Neural progenitor cell (in vitro differentiated cells): ENCODE measurements at regions not wholly inside any gene's neighbourhood (a gene's known extent, or its start where the extent isn't known, plus 50 kb on each side); places are given as distances from the start of the nearest gene placed in this dataset.

ENCODE experiments used
- DNase-seq: peaks from one replicate; pipeline ENCODE4 v3.0.0-alpha.2; 2016; ENCODE audit warnings: low spot score
- H2AFZ ChIP-seq: fragments of 200-600 bp; sonication (generic); replicated peaks from 2 replicates; pipeline ENCODE4 v1.6.1; 2016; ENCODE audit warnings: antibody characterized with exemption
- H3F3A ChIP-seq: fragments of 200-600 bp; sonication (generic); 2 replicates; pipeline ENCODE4 v1.6.1; 2016; ENCODE audit warnings: antibody characterized with exemption, low read depth
- H3K27ac ChIP-seq: fragments of 200-600 bp; sonication (generic); 2 replicates; pipeline ENCODE4 v1.5.1; 2016; ENCODE audit warnings: mild to moderate bottlenecking
- H3K27me3 ChIP-seq: fragments of 200-600 bp; sonication (generic); 2 replicates; pipeline ENCODE4 v1.6.1; 2016; ENCODE audit warnings: mild to moderate bottlenecking, moderate library complexity
- H3K36me3 ChIP-seq: fragments of 200-600 bp; sonication (generic); 2 replicates; pipeline ENCODE4 v1.5.1; 2016
- H3K4me1 ChIP-seq: fragments of 200-600 bp; sonication (generic); 2 replicates; pipeline ENCODE4 v1.6.1; 2016; ENCODE audit warnings: mixed run types
- H3K4me2 ChIP-seq: fragments of 200-600 bp; sonication (generic); 2 replicates; pipeline ENCODE4 v1.6.1; 2016
- H3K4me3 ChIP-seq: fragments of 200-600 bp; sonication (generic); 2 replicates; pipeline ENCODE4 v1.5.1; 2016
- H3K79me2 ChIP-seq: fragments of 200-600 bp; sonication (generic); 2 replicates; pipeline ENCODE4 v1.6.1; 2016; ENCODE audit warnings: low read depth
- H3K9ac ChIP-seq: fragments of 200-600 bp; sonication (generic); 2 replicates; pipeline ENCODE4 v1.6.1; 2016
- H3K9me3 ChIP-seq: fragments of 200-600 bp; sonication (generic); 2 replicates; pipeline ENCODE4 v1.5.1; 2016; ENCODE audit warnings: low read depth
- H4K20me1 ChIP-seq: fragments of 200-600 bp; sonication (generic); 2 replicates; pipeline ENCODE4 v1.6.1; 2016; ENCODE audit warnings: low read depth
- H3K27ac Mint-ChIP-seq: 3 replicates; pipeline ENCODE4 v1.8.0; 2021; ENCODE audit warnings: mixed read lengths
- H3K27me3 Mint-ChIP-seq: 2 replicates; pipeline ENCODE4 v1.8.0; 2022; ENCODE audit warnings: low read depth, mild to moderate bottlenecking, inconsistent platforms, moderate library complexity, mixed read lengths; ENCODE audit not compliant: insufficient read depth
- H3K36me3 Mint-ChIP-seq: 3 replicates; pipeline ENCODE4 v1.8.0; 2021; ENCODE audit warnings: mixed read lengths
- H3K4me1 Mint-ChIP-seq: 3 replicates; pipeline ENCODE4 v1.8.0; 2021; ENCODE audit warnings: mixed read lengths
- H3K4me3 Mint-ChIP-seq: 3 replicates; pipeline ENCODE4 v1.8.0; 2021; ENCODE audit warnings: mild to moderate bottlenecking, moderate library complexity, mixed read lengths
- H3K9me3 Mint-ChIP-seq: 3 replicates; pipeline ENCODE4 v1.8.0; 2020; ENCODE audit warnings: mixed read lengths
- EZH2 ChIP-seq: fragments of 200-600 bp; sonication (generic); IDR thresholded peaks from 2 replicates; pipeline ENCODE4 v1.6.1; 2017; ENCODE audit warnings: antibody characterized with exemption, mild to moderate bottlenecking, moderate library complexity
- EZH2phosphoT487 ChIP-seq: fragments of 200-600 bp; sonication (generic); IDR thresholded peaks from 2 replicates; pipeline ENCODE4 v1.6.1; 2017; ENCODE audit warnings: antibody characterized with exemption
- TF ChIP-seq, protein P1 (sequence below): fragments of 200-600 bp; sonication (generic); IDR thresholded peaks from 2 replicates; pipeline ENCODE4 v1.5.1; 2017; ENCODE audit warnings: antibody characterized with exemption, mild to moderate bottlenecking

DNA sequence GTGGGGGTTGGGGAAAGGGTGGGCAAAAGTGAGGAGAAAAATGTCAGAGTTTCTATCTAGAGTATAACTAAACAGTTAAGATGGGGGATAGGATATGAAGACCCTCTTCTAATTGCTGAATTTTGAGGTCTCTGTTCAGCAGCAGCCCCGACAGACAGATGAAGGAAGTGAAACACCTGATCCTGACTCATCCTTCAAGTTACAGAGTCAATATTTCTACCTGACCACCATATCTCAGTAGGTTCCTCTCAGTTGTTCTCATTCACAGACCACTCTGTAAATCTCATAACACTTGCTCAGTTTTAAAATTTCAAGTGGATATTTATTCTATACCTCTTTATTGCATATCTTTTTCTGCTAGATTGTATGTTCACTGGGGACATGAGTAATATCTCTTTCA lies 69.5 kb downstream of the CCDC54 start:
- H3K79me2 ChIP-seq = no peaks in the 10 kb centered on the region
- Mint-ChIP-seq H3K9me3 (no peaks in the 10 kb centered on the region), H3K4me1 (no peaks in the 10 kb centered on the region), H3K27me3 (no peaks in the 10 kb centered on the region), H3K36me3 (no peaks in the 10 kb centered on the region), H3K4me3 (no peak overlapping the region), H3K27ac (no peak overlapping the region)
- H2AFZ ChIP-seq = no peak overlapping the region
- no peaks in the 10 kb centered on the region for H3K36me3 ChIP-seq
- no peak overlapping the region for H3K27ac ChIP-seq
- TF ChIP-seq EZH2phosphoT487 (no peak), EZH2 (no peak)
- TF ChIP-seq, protein P1, sequence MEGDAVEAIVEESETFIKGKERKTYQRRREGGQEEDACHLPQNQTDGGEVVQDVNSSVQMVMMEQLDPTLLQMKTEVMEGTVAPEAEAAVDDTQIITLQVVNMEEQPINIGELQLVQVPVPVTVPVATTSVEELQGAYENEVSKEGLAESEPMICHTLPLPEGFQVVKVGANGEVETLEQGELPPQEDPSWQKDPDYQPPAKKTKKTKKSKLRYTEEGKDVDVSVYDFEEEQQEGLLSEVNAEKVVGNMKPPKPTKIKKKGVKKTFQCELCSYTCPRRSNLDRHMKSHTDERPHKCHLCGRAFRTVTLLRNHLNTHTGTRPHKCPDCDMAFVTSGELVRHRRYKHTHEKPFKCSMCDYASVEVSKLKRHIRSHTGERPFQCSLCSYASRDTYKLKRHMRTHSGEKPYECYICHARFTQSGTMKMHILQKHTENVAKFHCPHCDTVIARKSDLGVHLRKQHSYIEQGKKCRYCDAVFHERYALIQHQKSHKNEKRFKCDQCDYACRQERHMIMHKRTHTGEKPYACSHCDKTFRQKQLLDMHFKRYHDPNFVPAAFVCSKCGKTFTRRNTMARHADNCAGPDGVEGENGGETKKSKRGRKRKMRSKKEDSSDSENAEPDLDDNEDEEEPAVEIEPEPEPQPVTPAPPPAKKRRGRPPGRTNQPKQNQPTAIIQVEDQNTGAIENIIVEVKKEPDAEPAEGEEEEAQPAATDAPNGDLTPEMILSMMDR = no peak
- H4K20me1 ChIP-seq = no peaks in the 10 kb centered on the region
- H3K27me3 ChIP-seq = no peaks in the 10 kb centered on the region
- H3K4me2 ChIP-seq = no peak overlapping the region
- no peaks in the 10 kb centered on the region for H3F3A ChIP-seq
- no peaks in the 10 kb centered on the region for H3K4me1 ChIP-seq
- H3K9ac ChIP-seq = no peak overlapping the region
- H3K9me3 ChIP-seq = no peaks in the 10 kb centered on the region
- no peak overlapping the region for H3K4me3 ChIP-seq
- no peak for DNase-seq

DNA sequence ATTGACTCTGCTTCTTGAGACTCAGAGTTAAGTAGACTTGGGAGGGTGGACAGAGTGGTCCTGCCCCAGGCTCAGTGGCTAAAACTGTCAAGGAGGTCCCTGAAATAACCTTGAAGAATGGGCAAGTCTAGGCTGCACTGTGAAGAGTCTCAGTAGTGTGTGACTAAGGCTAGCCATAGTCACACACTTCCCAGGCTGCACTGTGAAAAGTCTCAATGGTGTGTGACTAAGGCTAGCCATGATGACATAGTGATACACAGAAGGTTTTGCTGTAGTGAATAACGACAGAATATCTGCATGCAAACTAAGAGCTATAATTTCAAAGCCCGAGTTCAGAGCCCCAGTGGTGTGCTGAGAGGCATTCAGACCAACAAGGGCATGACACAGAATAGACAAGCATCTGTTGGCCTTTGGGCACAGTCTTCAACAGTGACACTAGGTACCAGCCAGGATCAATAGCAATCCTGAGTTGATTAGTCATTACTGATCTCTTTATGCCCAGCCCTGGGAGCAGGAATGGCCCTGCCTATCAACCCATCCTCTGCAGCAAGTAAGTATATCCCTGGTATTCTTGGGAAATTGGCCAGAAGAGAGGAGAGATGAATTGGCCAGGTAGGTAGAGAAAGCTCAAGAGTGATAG lies 72.4 kb upstream of the BBX start:
- H3K4me1 Mint-ChIP-seq = no peaks in the 10 kb centered on the region

DNA sequence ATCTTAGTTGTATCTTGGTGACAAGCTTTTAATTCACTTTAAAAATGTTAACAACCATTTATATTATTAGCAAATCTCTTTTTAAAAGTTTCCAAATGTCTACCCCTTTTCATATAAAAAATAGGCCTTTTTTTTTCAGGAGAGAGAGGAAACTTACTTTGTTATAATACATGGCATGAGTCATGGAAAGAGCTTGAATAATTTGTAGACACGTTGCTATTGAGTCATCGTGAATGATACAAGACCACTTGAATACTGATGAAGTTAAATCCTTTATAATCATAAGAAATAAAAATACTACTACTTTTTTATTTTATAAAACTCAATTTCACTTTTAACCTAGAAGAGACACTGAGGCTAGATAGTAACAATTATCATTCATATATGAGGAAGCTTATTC lies 70.3 kb upstream of the BBX start:
- H3K27ac ChIP-seq = no peak overlapping the region
- H3K9ac ChIP-seq = no peak overlapping the region
- Mint-ChIP-seq H3K9me3 (no peaks in the 10 kb centered on the region), H3K36me3 (no peaks in the 10 kb centered on the region), H3K4me3 (no peak overlapping the region), H3K27ac (no peak overlapping the region), H3K27me3 (no peaks in the 10 kb centered on the region), H3K4me1 (no peaks in the 10 kb centered on the region)
- H3K9me3 ChIP-seq = no peaks in the 10 kb centered on the region
- H3K36me3 ChIP-seq = no peaks in the 10 kb centered on the region
- no peaks in the 10 kb centered on the region for H3K4me1 ChIP-seq
- TF ChIP-seq EZH2 = no peak
- TF ChIP-seq, protein P1 = no peak
- H3K4me3 ChIP-seq = no peak overlapping the region
- no peak for DNase-seq
- H3K79me2 ChIP-seq = no peaks in the 10 kb centered on the region
- no peaks in the 10 kb centered on the region for H3F3A ChIP-seq
- H4K20me1 ChIP-seq = no peaks in the 10 kb centered on the region
- no peak overlapping the region for H2AFZ ChIP-seq
- H3K4me2 ChIP-seq = no peak overlapping the region
- H3K27me3 ChIP-seq = no peaks in the 10 kb centered on the region

More for the DNA sequence above, 72.4 kb upstream of the BBX start:
- H3K27me3 ChIP-seq = no peaks in the 10 kb centered on the region
- H4K20me1 ChIP-seq = no peaks in the 10 kb centered on the region
- no peak for DNase-seq
- H3K27ac ChIP-seq = no peak overlapping the region
- H3K9me3 ChIP-seq = no peaks in the 10 kb centered on the region
- H2AFZ ChIP-seq = no peak overlapping the region
- H3K4me3 Mint-ChIP-seq = no peak overlapping the region
- no peaks in the 10 kb centered on the region for H3F3A ChIP-seq
- H3K9ac ChIP-seq = no peak overlapping the region
- no peak overlapping the region for H3K4me2 ChIP-seq
- no peaks in the 10 kb centered on the region for H3K79me2 ChIP-seq
- H3K4me1 ChIP-seq = no peaks in the 10 kb centered on the region
- no peaks in the 10 kb centered on the region for H3K36me3 ChIP-seq
- H3K36me3 Mint-ChIP-seq = no peaks in the 10 kb centered on the region
- no peak overlapping the region for H3K27ac Mint-ChIP-seq
- H3K9me3 Mint-ChIP-seq = no peaks in the 10 kb centered on the region
- no peaks in the 10 kb centered on the region for H3K27me3 Mint-ChIP-seq
- H3K4me3 ChIP-seq = no peak overlapping the region
- no peak for TF ChIP-seq EZH2phosphoT487
- no peak for TF ChIP-seq EZH2
- TF ChIP-seq, protein P1 = no peak
